Large intestine (tissue), 3 donors: ENCODE measurements at regions not wholly inside any gene's neighbourhood (a gene's known extent, or its start where the extent isn't known, plus 50 kb on each side); places are given as distances from the start of the nearest gene placed in this dataset.
A peak's percentile ranks its signal among the peaks of the same experiment; 100 is the strongest.
"Not testable (repeated sequence)": the region's sequence is repeated elsewhere in the genome, so short reads cannot be mapped to it uniquely, and the experiment has no call there.

Source experiments
- DNase-seq, 2 donors: peaks; one replicate each; pipeline versions ENCODE4 v3.0.0 to v3.0.0-alpha.2; 2013
- H3K27ac ChIP-seq: one replicate; pipeline ENCODE4 v1.5.1; 2013; ENCODE audit warnings: low read length
- H3K27me3 ChIP-seq: 2 replicates; pipeline ENCODE4 v1.6.1; 2013; ENCODE audit warnings: low read length; ENCODE audit not compliant: control insufficient read depth, insufficient read depth
- H3K36me3 ChIP-seq: 2 replicates; pipeline ENCODE4 v1.6.1; 2013; ENCODE audit warnings: low read length; ENCODE audit not compliant: control insufficient read depth, insufficient read depth
- H3K4me1 ChIP-seq: one replicate; pipeline ENCODE4 v1.6.1; 2013; ENCODE audit warnings: low read length; ENCODE audit not compliant: control insufficient read depth, insufficient read depth
- H3K4me3 ChIP-seq: one replicate; pipeline ENCODE4 v1.5.1; 2013; ENCODE audit warnings: low read length
- H3K9me3 ChIP-seq: one replicate; pipeline ENCODE4 v1.6.1; 2013; ENCODE audit warnings: mild to moderate bottlenecking, low read depth, low read length, moderate library complexity; ENCODE audit not compliant: control insufficient read depth
- WGBS: methylation state at CpG from one replicate; pipeline ENCODE4 v1.1.5; 2013; ENCODE audit warnings: low lambda C conversion rate; ENCODE audit not compliant: insufficient coverage; 5-methylcytosine and 5-hydroxymethylcytosine counted together

- Histone ChIP-seq H3K27ac (no peak overlapping the region), H3K27me3 (no peaks in the 10 kb centered on the region), H3K4me1 (no peaks in the 10 kb centered on the region), H3K9me3 (peaks cover under 1% of the 10 kb centered on the region), H3K36me3 (no peaks in the 10 kb centered on the region), H3K4me3 (no peak overlapping the region)
- DNase-seq, result no peak
Measured at GRCh38 chr6:76834399-76834798, 628.9 kb downstream of the HTR1B start.

- H3K4me3 ChIP-seq, result no peak overlapping the region
- no peak overlapping the region for H3K27ac ChIP-seq
- H3K4me1 ChIP-seq, result no peaks in the 10 kb centered on the region
- 80% methylated on average over 1 of the region's 3 CpGs for WGBS
- no peaks in the 10 kb centered on the region for H3K36me3 ChIP-seq
- no peaks in the 10 kb centered on the region for H3K27me3 ChIP-seq
- peaks cover 7% of the 10 kb centered on the region for H3K9me3 ChIP-seq
- no peak for DNase-seq
Measured at GRCh38 chr6:76831299-76831698, 632.0 kb downstream of the HTR1B start.

GRCh38 chr6:76823578-76823977, 639.7 kb downstream of the HTR1B start:
- not testable (repeated sequence) for H3K36me3 ChIP-seq, H3K4me3 ChIP-seq, H3K4me1 ChIP-seq, H3K27ac ChIP-seq, H3K9me3 ChIP-seq, H3K27me3 ChIP-seq
- WGBS, result no CpG with 5 or more reads among the region's 6 CpGs
- peak in 1 of 2 donors; percentile 51 for DNase-seq

- no peaks in the 10 kb centered on the region for H3K4me1 ChIP-seq
- H3K36me3 ChIP-seq, result no peaks in the 10 kb centered on the region
- H3K9me3 ChIP-seq, result peaks cover 9% of the 10 kb centered on the region
- no peak for DNase-seq
- no CpG with 5 or more reads among the region's 4 CpGs for WGBS
- no peaks in the 10 kb centered on the region for H3K27me3 ChIP-seq
- H3K4me3 ChIP-seq, result no peak overlapping the region
- H3K27ac ChIP-seq, result no peak overlapping the region
Measured at GRCh38 chr6:76818451-76818850, 644.8 kb downstream of the HTR1B start.

GRCh38 chr6:76817429-76817828, 645.9 kb downstream of the HTR1B start:
- no CpG with 5 or more reads among the region's 5 CpGs for WGBS
- H3K4me3 ChIP-seq, result no peak overlapping the region
- H3K27ac ChIP-seq, result no peak overlapping the region
- no peak for DNase-seq
- no peaks in the 10 kb centered on the region for H3K36me3 ChIP-seq
- H3K4me1 ChIP-seq, result no peaks in the 10 kb centered on the region
- H3K9me3 ChIP-seq, result peaks cover 3% of the 10 kb centered on the region
- H3K27me3 ChIP-seq, result no peaks in the 10 kb centered on the region

GRCh38 chr6:76814496-76815458, 648.5 kb downstream of the HTR1B start:
- Histone ChIP-seq H3K27ac (no peak overlapping the region), H3K36me3 (no peaks in the 10 kb centered on the region), H3K9me3 (peaks cover 3% of the 10 kb centered on the region), H3K4me1 (no peaks in the 10 kb centered on the region), H3K27me3 (no peaks in the 10 kb centered on the region), H3K4me3 (no peak overlapping the region)
- 40% methylated on average over 3 of the region's 7 CpGs for WGBS
- DNase-seq, result peak; percentile 22 to 46

GRCh38 chr6:76810286-76810685, 653.0 kb downstream of the HTR1B start:
- no CpG with 5 or more reads among the region's 13 CpGs for WGBS
- Histone ChIP-seq H3K27me3 (no peaks in the 10 kb centered on the region), H3K4me3 (no peak overlapping the region), H3K4me1 (no peaks in the 10 kb centered on the region), H3K27ac (no peak overlapping the region), H3K9me3 (no peaks in the 10 kb centered on the region), H3K36me3 (no peaks in the 10 kb centered on the region)
- DNase-seq, result no peak

- peak in 1 of 2 donors; percentile 27 for DNase-seq
- Histone ChIP-seq H3K27me3 (no peaks in the 10 kb centered on the region), H3K9me3 (no peaks in the 10 kb centered on the region), H3K4me1 (no peaks in the 10 kb centered on the region), H3K36me3 (no peaks in the 10 kb centered on the region), H3K27ac (no peak overlapping the region), H3K4me3 (no peak overlapping the region)
- WGBS, result no CpG with 5 or more reads among the region's 5 CpGs
Measured at GRCh38 chr6:76803038-76803580, 660.2 kb downstream of the HTR1B start.

- H3K9me3 ChIP-seq, result peaks cover 11% of the 10 kb centered on the region
- H3K4me3 ChIP-seq, result no peak overlapping the region
- no CpG with 5 or more reads among the region's 1 CpG for WGBS
- peaks cover 22% of the 10 kb centered on the region for H3K4me1 ChIP-seq
- no peaks in the 10 kb centered on the region for H3K27me3 ChIP-seq
- DNase-seq, result no peak
- no peak overlapping the region for H3K27ac ChIP-seq
- H3K36me3 ChIP-seq, result no peaks in the 10 kb centered on the region
Measured at GRCh38 chr6:76792394-76792793, 670.9 kb downstream of the HTR1B start.

- peak overlapping the region; percentile 93 for H3K27ac ChIP-seq
- no peak for DNase-seq
Measured at GRCh38 chr6:76790881-76791280, 672.4 kb downstream of the HTR1B start.

More at GRCh38 chr6:76790881-76791280, 672.4 kb downstream of the HTR1B start:
- Histone ChIP-seq H3K4me3 (no peak overlapping the region), H3K4me1 (peaks cover 22% of the 10 kb centered on the region), H3K9me3 (peaks cover 11% of the 10 kb centered on the region), H3K27me3 (no peaks in the 10 kb centered on the region), H3K36me3 (no peaks in the 10 kb centered on the region)
